OCI-LY1 (cell line): ENCODE measurements at regions not wholly inside any gene's neighbourhood (a gene's known extent, or its start where the extent isn't known, plus 50 kb on each side); places are given as distances from the start of the nearest gene placed in this dataset.

Source experiments
- H2AFZ ChIP-seq: fragments of 200-600 bp; sonication (generic), shearing (Covaris generic); 2 replicates; pipeline ENCODE4 v1.6.0; 2014; ENCODE audit warnings: antibody characterized with exemption, mild to moderate bottlenecking, low read length
- H3F3A ChIP-seq: fragments of 200-600 bp; sonication (generic), shearing (Covaris generic); 2 replicates; pipeline ENCODE4 v1.6.0; 2014; ENCODE audit warnings: mild to moderate bottlenecking, antibody characterized with exemption, low read length, moderate library complexity; ENCODE audit not compliant: insufficient read depth
- H3K27ac ChIP-seq: fragments of 200-600 bp; sonication (generic); 2 replicates; pipeline ENCODE4 v1.5.1; 2014; ENCODE audit warnings: low read length, mixed run types, mild to moderate bottlenecking, low read depth; ENCODE audit not compliant: poor library complexity, severe bottlenecking
- H3K27me3 ChIP-seq: fragments of 200-600 bp; sonication (generic); 2 replicates; pipeline ENCODE4 v1.6.0; 2014; ENCODE audit warnings: antibody characterized with exemption, mild to moderate bottlenecking, low read length, moderate library complexity; ENCODE audit not compliant: insufficient read depth
- H3K36me3 ChIP-seq: fragments of 200-600 bp; sonication (generic); 2 replicates; pipeline ENCODE4 v1.6.1; 2014; ENCODE audit warnings: mild to moderate bottlenecking, antibody characterized with exemption, low read length, moderate library complexity, mixed read lengths; ENCODE audit not compliant: insufficient read depth
- H3K4me1 ChIP-seq: fragments of 200-600 bp; sonication (generic); 2 replicates; pipeline ENCODE4 v1.5.1; 2014; ENCODE audit warnings: mild to moderate bottlenecking, low read length, moderate library complexity; ENCODE audit not compliant: insufficient read depth, severe bottlenecking
- H3K4me2 ChIP-seq: fragments of 200-600 bp; sonication (generic), shearing (Covaris generic); 2 replicates; pipeline ENCODE4 v1.6.1; 2014; ENCODE audit warnings: low read length
- H3K4me3 ChIP-seq: fragments of 200-600 bp; sonication (generic); 2 replicates; pipeline ENCODE4 v1.5.1; 2014; ENCODE audit warnings: low read length, low read depth, mild to moderate bottlenecking, mixed read lengths; ENCODE audit not compliant: poor library complexity, severe bottlenecking
- H3K79me2 ChIP-seq: fragments of 200-600 bp; shearing (Covaris generic); 2 replicates; pipeline ENCODE4 v1.6.1; 2016; ENCODE audit warnings: mixed run types, low read length, mixed read lengths; ENCODE audit not compliant: insufficient read depth
- H3K9ac ChIP-seq: fragments of 200-600 bp; sonication (generic), shearing (Covaris generic); 2 replicates; pipeline ENCODE4 v1.6.1; 2014; ENCODE audit warnings: mild to moderate bottlenecking, low read length, mixed read lengths
- H3K9me2 ChIP-seq: fragments of 200-600 bp; sonication (generic), shearing (Covaris generic); 2 replicates; pipeline ENCODE4 v1.6.1; 2014; ENCODE audit warnings: low read depth, mild to moderate bottlenecking, low read length, mixed read lengths
- H3K9me3 ChIP-seq: fragments of 200-600 bp; shearing (Covaris generic); 2 replicates; pipeline ENCODE4 v1.6.1; 2014; ENCODE audit warnings: low read length, mixed read lengths
- H4K20me1 ChIP-seq: fragments of 200-600 bp; sonication (generic), shearing (Covaris generic); 2 replicates; pipeline ENCODE4 v1.6.0; 2016; ENCODE audit warnings: mild to moderate bottlenecking, low read length; ENCODE audit not compliant: insufficient read depth
- CTCF ChIP-seq: fragments of 200-600 bp; sonication (generic), shearing (Covaris generic); IDR thresholded peaks from 2 replicates; pipeline ENCODE4 v1.5.1; 2017; ENCODE audit warnings: mild to moderate bottlenecking, antibody characterized with exemption, low read length, moderate library complexity, mixed read lengths
- EZH2 ChIP-seq: fragments of 200-600 bp; sonication (generic), shearing (Covaris generic); IDR thresholded peaks from 2 replicates; pipeline ENCODE4 v1.8.0; 2017; ENCODE audit warnings: borderline replicate concordance, mixed run types, mild to moderate bottlenecking, antibody characterized with exemption, low read length, moderate library complexity, mixed read lengths

- H3K36me3 ChIP-seq = no peaks in the 10 kb centered on the region
- TF ChIP-seq EZH2 (no peak), CTCF (no peak)
- no peak overlapping the region for H3K4me3 ChIP-seq
- no peak overlapping the region for H3K4me2 ChIP-seq
- no peaks in the 10 kb centered on the region for H3K27me3 ChIP-seq
- H3K9me2 ChIP-seq = no peaks in the 10 kb centered on the region
- no peaks in the 10 kb centered on the region for H3K9me3 ChIP-seq
- H4K20me1 ChIP-seq = no peaks in the 10 kb centered on the region
- no peaks in the 10 kb centered on the region for H3K79me2 ChIP-seq
- H3F3A ChIP-seq = no peaks in the 10 kb centered on the region
- H2AFZ ChIP-seq = no peak overlapping the region
- no peak overlapping the region for H3K9ac ChIP-seq
- H3K4me1 ChIP-seq = no peaks in the 10 kb centered on the region
- H3K27ac ChIP-seq = no peak overlapping the region
These were observed 62.5 kb upstream of the ESRRG start for GRCh38 chr1:216785737-216786136.

DNA sequence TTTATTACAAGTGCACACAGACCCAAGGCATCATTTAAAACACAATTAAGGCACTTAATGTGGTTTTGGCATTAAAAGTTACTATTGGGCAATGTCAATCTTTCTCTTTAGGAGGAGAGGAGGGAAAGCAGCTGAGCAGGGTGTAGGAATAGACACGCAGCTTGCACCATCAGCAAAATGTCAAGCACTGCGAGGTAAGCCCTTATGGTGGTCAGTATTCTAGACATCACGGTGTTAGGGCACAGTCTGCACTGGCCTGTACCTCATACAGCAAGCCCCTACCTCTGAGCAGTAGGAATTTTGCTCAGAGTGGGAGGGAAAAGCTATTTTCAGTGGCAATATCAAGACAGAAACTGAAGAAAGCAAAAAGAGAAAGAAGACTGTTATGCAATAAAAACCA lies 62.0 kb upstream of the ESRRG start:
- Histone ChIP-seq H3K36me3 (no peaks in the 10 kb centered on the region), H3K27ac (no peak overlapping the region), H3K4me1 (no peaks in the 10 kb centered on the region), H3K4me3 (no peak overlapping the region), H3K9me3 (no peaks in the 10 kb centered on the region), H3F3A (no peaks in the 10 kb centered on the region), H3K4me2 (no peak overlapping the region), H4K20me1 (no peaks in the 10 kb centered on the region), H3K9ac (no peak overlapping the region), H3K9me2 (no peaks in the 10 kb centered on the region), H2AFZ (no peak overlapping the region), H3K79me2 (no peaks in the 10 kb centered on the region), H3K27me3 (no peaks in the 10 kb centered on the region)
- TF ChIP-seq EZH2 (no peak), CTCF (no peak)

GRCh38 chr1:216779686-216780085 lies 56.5 kb upstream of the ESRRG start:
- Histone ChIP-seq H3K4me1 (no peaks in the 10 kb centered on the region), H3K79me2 (no peaks in the 10 kb centered on the region), H3K27ac (no peak overlapping the region), H3K9ac (no peak overlapping the region), H3K9me3 (no peaks in the 10 kb centered on the region), H3K27me3 (no peaks in the 10 kb centered on the region), H2AFZ (no peak overlapping the region), H3K9me2 (no peaks in the 10 kb centered on the region), H3K4me2 (no peak overlapping the region), H3F3A (no peaks in the 10 kb centered on the region), H3K36me3 (no peaks in the 10 kb centered on the region), H3K4me3 (no peak overlapping the region), H4K20me1 (no peaks in the 10 kb centered on the region)
- TF ChIP-seq CTCF (no peak), EZH2 (no peak)
